ENCODE measurements at regions not wholly inside any gene's neighbourhood (a gene's known extent, or its start where the extent isn't known, plus 50 kb on each side); places are given as distances from the start of the nearest gene placed in this dataset.

- ChIA-PET POLR2A (no interaction called here), CTCF (no interaction called here)
- no peak overlapping the region for H3K4me3 ChIP-seq (ENCODE audit: low read depth, low read length)
- TF ChIP-seq ZNF292 (tag by site-specific recombination; IDR thresholded peaks at IDR 0.05; ENCODE audit: borderline replicate concordance, low read depth) (no peak), ZNF600 (tag by site-specific recombination; IDR thresholded peaks at IDR 0.05) (no peak), MEIS1 (CRISPR knock-in tag; IDR thresholded peaks at IDR 0.05; ENCODE audit: borderline replicate concordance) (no peak), ZNF426 (tag by site-specific recombination; IDR thresholded peaks at IDR 0.05) (no peak), ZNF239 (tag by site-specific recombination; IDR thresholded peaks at IDR 0.05) (no peak), ZNF2 (tag by site-specific recombination; IDR thresholded peaks at IDR 0.05) (no peak), TCF7L2 (IDR thresholded peaks at IDR 0.05; ENCODE audit: borderline replicate concordance, low read depth, low read length) (no peak), ZNF501 (tag by site-specific recombination; IDR thresholded peaks at IDR 0.05) (no peak), OVOL3 (tag by site-specific recombination; IDR thresholded peaks at IDR 0.05) (no peak), PRDM6 (tag by site-specific recombination; IDR thresholded peaks at IDR 0.05) (no peak), HIC1 (tag by site-specific recombination; IDR thresholded peaks at IDR 0.05) (no peak)
- no peaks in the 10 kb centered on the region for H3K36me3 ChIP-seq (ENCODE audit: control insufficient read depth in 2 of 2, insufficient read depth in 1 of 2, low read length in 2 of 2)
- H3K4me1 ChIP-seq (ENCODE audit: control insufficient read depth, insufficient read depth, low read length), result no peaks in the 10 kb centered on the region
- no peaks in the 10 kb centered on the region for H3K9me3 ChIP-seq (ENCODE audit: control insufficient read depth, insufficient read depth, low read depth, low read length)
- no peak overlapping the region for H3K27ac ChIP-seq (ENCODE audit: extremely low read depth, low read depth, low read length)
These were observed 191.5 kb upstream of the SHISA6 start for GRCh38 chr17:11049539-11049938.

GRCh38 chr17:11047228-11047627 is 193.8 kb upstream of the SHISA6 start:
- no peak for TF ChIP-seq ZNF629 (tag by site-specific recombination; IDR thresholded peaks at IDR 0.05)
- no peak for TF ChIP-seq ZNF324 (tag by site-specific recombination; IDR thresholded peaks at IDR 0.05)
- TF ChIP-seq ZFP69B (tag by site-specific recombination; IDR thresholded peaks at IDR 0.05), result no peak
- no peak for TF ChIP-seq ZNF416 (tag by site-specific recombination; IDR thresholded peaks at IDR 0.05)
- no peak overlapping the region for H3K4me3 ChIP-seq (ENCODE audit: low read depth, low read length)
- no peaks in the 10 kb centered on the region for H3K36me3 ChIP-seq (ENCODE audit: control insufficient read depth in 2 of 2, insufficient read depth in 1 of 2, low read length in 2 of 2)
- no peak overlapping the region for H3K27ac ChIP-seq (ENCODE audit: extremely low read depth, low read depth, low read length)
- ChIA-PET POLR2A (no interaction called here), CTCF (interaction anchor here (0.7 kb wide), 1 partner anchor 114 kb away, joined by 3 read pairs; no protein-coding TSS in a partner anchor)
- no peaks in the 10 kb centered on the region for H3K4me1 ChIP-seq (ENCODE audit: control insufficient read depth, insufficient read depth, low read length)
- no peaks in the 10 kb centered on the region for H3K9me3 ChIP-seq (ENCODE audit: control insufficient read depth, insufficient read depth, low read depth, low read length)

GRCh38 chr17:11039342-11039741 is 201.5 kb upstream of the PIRT start:
- Histone ChIP-seq H3K36me3 (ENCODE audit: control insufficient read depth in 2 of 2, insufficient read depth in 1 of 2, low read length in 2 of 2) (no peaks in the 10 kb centered on the region), H3K4me3 (ENCODE audit: low read depth, low read length) (no peak overlapping the region), H3K9me3 (ENCODE audit: control insufficient read depth, insufficient read depth, low read depth, low read length) (no peaks in the 10 kb centered on the region), H3K27ac (ENCODE audit: extremely low read depth, low read depth, low read length) (no peak overlapping the region), H3K4me1 (ENCODE audit: control insufficient read depth, insufficient read depth, low read length) (no peaks in the 10 kb centered on the region)
- POLR2A ChIA-PET, result no interaction called here
- CTCF ChIA-PET, result no interaction called here
- TF ChIP-seq ZFP69B (tag by site-specific recombination; IDR thresholded peaks at IDR 0.05), result no peak
- TF ChIP-seq ATF2 (tag by site-specific recombination; IDR thresholded peaks at IDR 0.05; ENCODE audit: low read depth), result no peak
- no peak for TF ChIP-seq ZNF548 (tag by site-specific recombination; IDR thresholded peaks at IDR 0.05)
- no peak for TF ChIP-seq ZNF776 (tag by site-specific recombination; IDR thresholded peaks at IDR 0.05; ENCODE audit: borderline replicate concordance)
- TF ChIP-seq ZNF335 (tag by site-specific recombination; conservative IDR thresholded peaks at IDR 0.05), result no peak
- TF ChIP-seq ZBTB49 (tag by site-specific recombination; IDR thresholded peaks at IDR 0.05; ENCODE audit: low read depth), result no peak
- TF ChIP-seq REPIN1 (tag by site-specific recombination; IDR thresholded peaks at IDR 0.05; ENCODE audit: low read depth), result no peak
- TF ChIP-seq ZBTB11 (tag by site-specific recombination; conservative IDR thresholded peaks at IDR 0.05; ENCODE audit: low read depth), result no peak
